ENCODE measurements at regions not wholly inside any gene's neighbourhood (a gene's known extent, or its start where the extent isn't known, plus 50 kb on each side); places are given as distances from the start of the nearest gene placed in this dataset.

- TF ChIP-seq ZBTB33 (IDR thresholded peaks at IDR 0.05; ENCODE audit: extremely low read depth, insufficient replicate concordance, low read length) (no peak), SRF (IDR thresholded peaks at IDR 0.05; ENCODE audit: low read depth) (no peak), EGR1 (IDR thresholded peaks at IDR 0.05; ENCODE audit: low read depth) (no peak), POLR2AphosphoS5 (IDR thresholded peaks at IDR 0.05; ENCODE audit: low read depth, low read length) (no peak), SP1 (IDR thresholded peaks at IDR 0.05; ENCODE audit: low read depth) (no peak), EZH2phosphoT487 (IDR thresholded peaks at IDR 0.05; ENCODE audit: borderline replicate concordance) (no peak), YY1 (IDR thresholded peaks at IDR 0.05; ENCODE audit: extremely low read depth, insufficient replicate concordance, low read depth, low read length) (no peak), JUND (IDR thresholded peaks at IDR 0.05) (no peak), SIN3A (IDR thresholded peaks at IDR 0.05; ENCODE audit: low read depth) (no peak)
- TF ChIP-seq, protein P1, sequence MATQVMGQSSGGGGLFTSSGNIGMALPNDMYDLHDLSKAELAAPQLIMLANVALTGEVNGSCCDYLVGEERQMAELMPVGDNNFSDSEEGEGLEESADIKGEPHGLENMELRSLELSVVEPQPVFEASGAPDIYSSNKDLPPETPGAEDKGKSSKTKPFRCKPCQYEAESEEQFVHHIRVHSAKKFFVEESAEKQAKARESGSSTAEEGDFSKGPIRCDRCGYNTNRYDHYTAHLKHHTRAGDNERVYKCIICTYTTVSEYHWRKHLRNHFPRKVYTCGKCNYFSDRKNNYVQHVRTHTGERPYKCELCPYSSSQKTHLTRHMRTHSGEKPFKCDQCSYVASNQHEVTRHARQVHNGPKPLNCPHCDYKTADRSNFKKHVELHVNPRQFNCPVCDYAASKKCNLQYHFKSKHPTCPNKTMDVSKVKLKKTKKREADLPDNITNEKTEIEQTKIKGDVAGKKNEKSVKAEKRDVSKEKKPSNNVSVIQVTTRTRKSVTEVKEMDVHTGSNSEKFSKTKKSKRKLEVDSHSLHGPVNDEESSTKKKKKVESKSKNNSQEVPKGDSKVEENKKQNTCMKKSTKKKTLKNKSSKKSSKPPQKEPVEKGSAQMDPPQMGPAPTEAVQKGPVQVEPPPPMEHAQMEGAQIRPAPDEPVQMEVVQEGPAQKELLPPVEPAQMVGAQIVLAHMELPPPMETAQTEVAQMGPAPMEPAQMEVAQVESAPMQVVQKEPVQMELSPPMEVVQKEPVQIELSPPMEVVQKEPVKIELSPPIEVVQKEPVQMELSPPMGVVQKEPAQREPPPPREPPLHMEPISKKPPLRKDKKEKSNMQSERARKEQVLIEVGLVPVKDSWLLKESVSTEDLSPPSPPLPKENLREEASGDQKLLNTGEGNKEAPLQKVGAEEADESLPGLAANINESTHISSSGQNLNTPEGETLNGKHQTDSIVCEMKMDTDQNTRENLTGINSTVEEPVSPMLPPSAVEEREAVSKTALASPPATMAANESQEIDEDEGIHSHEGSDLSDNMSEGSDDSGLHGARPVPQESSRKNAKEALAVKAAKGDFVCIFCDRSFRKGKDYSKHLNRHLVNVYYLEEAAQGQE (IDR thresholded peaks at IDR 0.05; ENCODE audit: low read depth) = no peak
Observed at GRCh38 chr15:93705753-93706455, 525.5 kb upstream of the MCTP2 start (continued).
